Activated CD8-positive, alpha-beta T cell treated with anti-CD3 and anti-CD28 coated beads, Interleukin-2, amount 10 ng/mL, durations not matched to agents 7 days and 5 days (primary cell): ENCODE measurements at regions not wholly inside any gene's neighbourhood (a gene's known extent, or its start where the extent isn't known, plus 50 kb on each side); places are given as distances from the start of the nearest gene placed in this dataset.
A peak's percentile ranks its signal among the peaks of the same experiment; 100 is the strongest.

Experiments
- ATAC-seq: fragments of 150-1000 bp; cut with Tn5 transposase; one replicate; pipeline ENCODE4 v1.10.0; 2021; ENCODE audit warnings: moderate library complexity
- CTCF ChIA-PET: fragments of 350-600 bp; sonication (Branson Sonifier 250); formaldehyde crosslinking; loops from one replicate; lab custom pipeline; 2021; ENCODE audit warnings: antibody characterized with exemption; lab: Charles Lee
- POLR2A ChIA-PET: fragments of 350-600 bp; sonication (Branson Sonifier 250); formaldehyde crosslinking; loops from one replicate; lab custom pipeline; 2021; ENCODE audit warnings: antibody characterized with exemption; lab: Charles Lee
- DNase-seq: peaks from one replicate; pipeline ENCODE4 v3.0.0-alpha.2; 2020
- H3K27ac Mint-ChIP-seq: one replicate; pipeline ENCODE4 v1.8.0; 2021; ENCODE audit warnings: mild to moderate bottlenecking, mixed read lengths
- H3K27me3 Mint-ChIP-seq: one replicate; pipeline ENCODE4 v1.8.0; 2021; ENCODE audit warnings: low read depth, mixed read lengths
- H3K36me3 Mint-ChIP-seq: one replicate; pipeline ENCODE4 v1.8.0; 2021; ENCODE audit warnings: low read depth, mixed read lengths
- H3K4me1 Mint-ChIP-seq: one replicate; pipeline ENCODE4 v1.8.0; 2021; ENCODE audit warnings: low read depth, mixed read lengths
- H3K4me3 Mint-ChIP-seq: one replicate; pipeline ENCODE4 v1.8.0; 2021; ENCODE audit warnings: mild to moderate bottlenecking, mixed read lengths
- H3K9me3 Mint-ChIP-seq: one replicate; pipeline ENCODE4 v1.8.0; 2022; ENCODE audit warnings: mixed read lengths; ENCODE audit not compliant: insufficient read depth

- no peak for DNase-seq
- ChIA-PET POLR2A (no interaction called here), CTCF (interaction anchor here (1.0 kb wide), 1 partner anchor 21 kb away, joined by 3 read pairs; no protein-coding TSS in a partner anchor)
- H3K4me3 Mint-ChIP-seq: no peak overlapping the region
- no peak overlapping the region for H3K27ac Mint-ChIP-seq
- no peaks in the 10 kb centered on the region for H3K36me3 Mint-ChIP-seq
- peaks cover 31% of the 10 kb centered on the region for H3K4me1 Mint-ChIP-seq
- H3K27me3 Mint-ChIP-seq: peaks cover 8% of the 10 kb centered on the region
- H3K9me3 Mint-ChIP-seq: no peaks in the 10 kb centered on the region
- ATAC-seq: no peak
Measured at GRCh38 chr7:142380069-142380468, 122.2 kb upstream of the PRSS58 start.

GRCh38 chr7:142379201-142379885 is 121.5 kb upstream of the PRSS58 start:
- Mint-ChIP-seq H3K27me3 (peaks cover 8% of the 10 kb centered on the region), H3K4me3 (no peak overlapping the region), H3K9me3 (no peaks in the 10 kb centered on the region), H3K36me3 (no peaks in the 10 kb centered on the region), H3K27ac (no peak overlapping the region), H3K4me1 (peaks cover 24% of the 10 kb centered on the region)
- DNase-seq (no peak), ATAC-seq (no peak)
- CTCF ChIA-PET: interaction anchor here (1.0 to 1.4 kb wide), 4 partner anchors 20 to 80 kb away, joined by 3 to 4 read pairs (median 3); no protein-coding TSS in a partner anchor
- POLR2A ChIA-PET: no interaction called here

GRCh38 chr7:142377567-142377966 is 119.7 kb upstream of the PRSS58 start:
- peaks cover 16% of the 10 kb centered on the region for H3K27me3 Mint-ChIP-seq
- no peak for DNase-seq
- no peak overlapping the region for H3K27ac Mint-ChIP-seq
- ATAC-seq: no peak
- ChIA-PET CTCF (no interaction called here), POLR2A (no interaction called here)
- H3K9me3 Mint-ChIP-seq: no peaks in the 10 kb centered on the region
- H3K36me3 Mint-ChIP-seq: no peaks in the 10 kb centered on the region
- H3K4me1 Mint-ChIP-seq: peaks cover 11% of the 10 kb centered on the region
- no peak overlapping the region for H3K4me3 Mint-ChIP-seq

- Mint-ChIP-seq H3K27ac (no peak overlapping the region), H3K4me1 (peaks cover 4% of the 10 kb centered on the region), H3K27me3 (peaks cover 16% of the 10 kb centered on the region), H3K36me3 (no peaks in the 10 kb centered on the region), H3K9me3 (no peaks in the 10 kb centered on the region), H3K4me3 (no peak overlapping the region)
- ATAC-seq: no peak
- CTCF ChIA-PET: interaction anchor here (1.0 to 1.5 kb wide), 6 partner anchors 10 to 434 kb away, joined by 3 to 7 read pairs (median 3); no protein-coding TSS in a partner anchor
- no peak for DNase-seq
- POLR2A ChIA-PET: no interaction called here
Measured at GRCh38 chr7:142376356-142376997, 118.6 kb upstream of the PRSS58 start.

- Mint-ChIP-seq H3K4me3 (no peak overlapping the region), H3K4me1 (no peaks in the 10 kb centered on the region), H3K27me3 (peaks cover 16% of the 10 kb centered on the region), H3K36me3 (no peaks in the 10 kb centered on the region), H3K9me3 (no peaks in the 10 kb centered on the region), H3K27ac (peak overlapping the region; percentile 8)
- ATAC-seq (peak; percentile 51), DNase-seq (peak; percentile 38)
- POLR2A ChIA-PET: no interaction called here
- CTCF ChIA-PET: interaction anchor here (0.6 to 1.5 kb wide), 8 partner anchors 8 to 435 kb away, joined by 3 to 7 read pairs (median 3); no protein-coding TSS in a partner anchor
Measured at GRCh38 chr7:142375710-142376313, 118.0 kb upstream of the PRSS58 start.

GRCh38 chr7:142372727-142373126 is 114.9 kb upstream of the PRSS58 start:
- ChIA-PET POLR2A (no interaction called here), CTCF (interaction anchor here (1.0 to 1.5 kb wide), 5 partner anchors 9 to 18 kb away, joined by 3 to 9 read pairs (median 3); no protein-coding TSS in a partner anchor)
- peaks cover 6% of the 10 kb centered on the region for H3K9me3 Mint-ChIP-seq
- H3K4me1 Mint-ChIP-seq: no peaks in the 10 kb centered on the region
- H3K27me3 Mint-ChIP-seq: peaks cover 26% of the 10 kb centered on the region
- DNase-seq (no peak), ATAC-seq (no peak)
- no peak overlapping the region for H3K27ac Mint-ChIP-seq
- H3K36me3 Mint-ChIP-seq: peaks cover 6% of the 10 kb centered on the region
- no peak overlapping the region for H3K4me3 Mint-ChIP-seq

GRCh38 chr7:142371586-142372377 is 113.9 kb upstream of the PRSS58 start:
- no peak for ATAC-seq
- H3K9me3 Mint-ChIP-seq: peaks cover 6% of the 10 kb centered on the region
- CTCF ChIA-PET: interaction anchor here (1.0 to 1.4 kb wide), 3 partner anchors 13 to 17 kb away, joined by 3 to 9 read pairs (median 3); no protein-coding TSS in a partner anchor
- no peak for DNase-seq
- no peak overlapping the region for H3K27ac Mint-ChIP-seq
- no peak overlapping the region for H3K4me3 Mint-ChIP-seq
- no peaks in the 10 kb centered on the region for H3K4me1 Mint-ChIP-seq
- H3K36me3 Mint-ChIP-seq: peaks cover 6% of the 10 kb centered on the region
- peaks cover 24% of the 10 kb centered on the region for H3K27me3 Mint-ChIP-seq
- POLR2A ChIA-PET: no interaction called here

GRCh38 chr7:142365410-142365842 is 107.6 kb upstream of the PRSS58 start:
- CTCF ChIA-PET: interaction anchor here (0.8 to 1.2 kb wide), 3 partner anchors 20 to 75 kb away, joined by 3 to 4 read pairs (median 3); no protein-coding TSS in a partner anchor
- peaks cover 14% of the 10 kb centered on the region for H3K4me1 Mint-ChIP-seq
- POLR2A ChIA-PET: no interaction called here

GRCh38 chr7:142364551-142364950 is 106.7 kb upstream of the PRSS58 start:
- CTCF ChIA-PET: interaction anchor here (1.0 to 12.5 kb wide), 3 partner anchors 20 to 95 kb away, joined by 4 to 109 read pairs (median 4); no protein-coding TSS in a partner anchor

More at GRCh38 chr7:142365410-142365842, 107.6 kb upstream of the PRSS58 start:
- peaks cover 6% of the 10 kb centered on the region for H3K9me3 Mint-ChIP-seq
- no peak overlapping the region for H3K4me3 Mint-ChIP-seq
- DNase-seq (no peak), ATAC-seq (no peak)
- H3K27ac Mint-ChIP-seq: no peak overlapping the region
- H3K36me3 Mint-ChIP-seq: peaks cover 6% of the 10 kb centered on the region
- peaks cover 35% of the 10 kb centered on the region for H3K27me3 Mint-ChIP-seq

GRCh38 chr7:142362349-142362748 is 104.5 kb upstream of the PRSS58 start:
- DNase-seq (no peak), ATAC-seq (peak; percentile 70)
- H3K9me3 Mint-ChIP-seq: no peaks in the 10 kb centered on the region
- H3K4me3 Mint-ChIP-seq: no peak overlapping the region
- CTCF ChIA-PET: interaction anchor here (0.7 to 12.5 kb wide), 9 partner anchors 9 to 96 kb away, joined by 3 to 109 read pairs (median 4); no protein-coding TSS in a partner anchor
- H3K36me3 Mint-ChIP-seq: no peaks in the 10 kb centered on the region
- H3K27ac Mint-ChIP-seq: no peak overlapping the region
- peaks cover 30% of the 10 kb centered on the region for H3K27me3 Mint-ChIP-seq
- peaks cover 19% of the 10 kb centered on the region for H3K4me1 Mint-ChIP-seq
- POLR2A ChIA-PET: no interaction called here

More at GRCh38 chr7:142364551-142364950, 106.7 kb upstream of the PRSS58 start:
- peaks cover 14% of the 10 kb centered on the region for H3K4me1 Mint-ChIP-seq
- H3K9me3 Mint-ChIP-seq: peaks cover 6% of the 10 kb centered on the region
- H3K4me3 Mint-ChIP-seq: no peak overlapping the region
- H3K27ac Mint-ChIP-seq: no peak overlapping the region
- peaks cover 6% of the 10 kb centered on the region for H3K36me3 Mint-ChIP-seq
- POLR2A ChIA-PET: no interaction called here
- ATAC-seq (no peak), DNase-seq (no peak)
- H3K27me3 Mint-ChIP-seq: peaks cover 35% of the 10 kb centered on the region
